GM19395 (cell line): ENCODE measurements at regions not wholly inside any gene's neighbourhood (a gene's known extent, or its start where the extent isn't known, plus 50 kb on each side); places are given as distances from the start of the nearest gene placed in this dataset.

Experiments used
- ATAC-seq: cut with Tn5 transposase; IDR thresholded peaks from one replicate; pipeline ENCODE4 v1.9.1; 2021; ENCODE audit warnings: mild to moderate bottlenecking, moderate library complexity; ENCODE audit not compliant: unreplicated experiment

DNA sequence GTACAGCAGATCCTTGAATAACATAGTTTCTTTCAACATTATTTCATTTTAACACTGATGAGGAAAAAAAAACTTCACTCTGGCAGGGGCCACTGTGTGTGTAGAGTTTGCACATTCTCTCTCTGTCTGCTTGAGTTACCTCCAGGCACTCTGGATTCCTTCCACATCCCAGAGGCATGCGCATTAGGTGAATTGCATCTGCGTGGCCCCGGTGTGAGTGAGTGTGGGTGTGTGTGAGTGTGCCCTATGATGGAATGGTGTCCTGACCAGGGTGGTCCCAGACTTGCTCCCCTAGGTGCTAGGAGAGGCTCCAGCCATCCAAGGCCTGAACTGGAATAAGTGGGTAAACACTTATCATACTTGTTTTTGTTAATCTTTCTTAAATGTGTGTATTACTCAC is 90.6 kb upstream of the LRIG3 start:
- ATAC-seq, result no peak

GRCh38 chr12:59010118-59010517 is 89.8 kb upstream of the LRIG3 start:
- no peak for ATAC-seq

DNA sequence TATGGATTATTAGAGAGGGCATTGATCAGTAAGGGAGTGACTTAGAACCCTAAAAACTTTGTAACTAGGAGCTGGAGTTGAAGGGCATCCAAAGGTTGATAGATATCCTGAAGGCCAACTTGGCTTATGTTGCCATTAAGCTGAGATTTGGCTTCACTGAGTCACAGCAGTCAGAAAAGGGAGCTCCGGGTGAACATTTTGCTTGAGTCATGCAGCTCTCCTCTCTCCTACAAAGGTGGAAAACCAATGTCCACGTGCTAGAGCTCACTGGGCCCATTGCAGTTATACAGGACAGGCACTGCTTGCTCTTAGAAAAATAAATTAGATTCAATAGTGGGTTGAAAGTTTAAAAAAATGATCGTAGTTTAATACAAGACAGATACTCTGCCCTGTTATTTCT is 87.3 kb upstream of the LRIG3 start:
- ATAC-seq, result no peak

GRCh38 chr12:59005193-59005955 is 85.1 kb upstream of the LRIG3 start:
- ATAC-seq, result no peak

DNA sequence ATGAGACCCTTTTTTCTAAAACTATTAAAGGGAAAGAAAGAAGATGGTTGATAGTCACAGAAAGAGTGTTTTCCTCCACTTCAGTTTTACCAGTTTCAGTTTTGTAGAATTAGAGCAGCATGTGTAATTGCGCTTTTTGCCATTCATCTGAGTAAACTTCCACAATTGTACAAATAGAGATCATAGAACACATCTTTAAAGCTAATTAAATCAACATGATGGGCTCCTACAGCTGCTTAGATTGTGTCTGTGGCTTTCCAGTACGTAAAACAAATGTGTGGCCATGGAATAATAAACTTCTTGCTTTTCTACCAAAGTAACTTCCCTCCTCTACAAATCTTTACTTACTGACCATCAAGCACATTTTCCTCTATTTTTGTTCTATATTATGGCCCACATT is 84.2 kb upstream of the LRIG3 start:
- no peak for ATAC-seq

GRCh38 chr12:58995666-58996363 is 75.5 kb upstream of the LRIG3 start:
- ATAC-seq, result no peak

DNA sequence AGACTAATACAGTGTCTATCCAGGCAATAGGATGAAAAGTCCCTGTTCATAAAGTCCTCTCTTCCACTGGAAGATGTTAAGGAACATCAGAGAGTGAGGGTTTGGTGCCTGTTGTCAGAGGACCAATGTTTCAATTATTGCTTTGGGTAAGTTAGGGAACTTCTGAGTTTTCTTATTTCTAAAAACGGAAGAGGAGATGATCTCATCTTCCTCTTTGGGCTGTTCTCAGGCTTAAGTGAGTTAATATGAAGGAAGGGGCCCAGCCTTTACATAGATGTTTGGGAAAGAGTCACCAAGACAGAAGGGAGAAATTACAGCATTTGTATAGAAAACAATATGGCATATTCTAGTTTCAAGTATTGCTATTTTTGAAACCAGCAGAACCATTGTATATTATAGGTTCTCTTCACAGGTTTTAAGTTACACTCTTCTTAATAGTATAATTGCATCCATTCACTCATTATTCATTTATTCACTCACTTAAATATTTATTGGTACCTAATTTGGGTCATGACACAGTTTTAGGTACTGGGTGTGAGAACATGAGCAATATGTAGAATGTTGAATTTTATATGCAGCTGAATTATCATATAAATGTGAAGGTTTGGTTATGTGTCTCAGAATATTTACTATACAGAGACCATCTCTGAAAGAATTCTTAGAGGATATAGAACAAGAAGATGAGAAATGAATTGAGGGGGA is 68.5 kb upstream of the LRIG3 start:
- ATAC-seq, result no peak

- ATAC-seq, result no peak
Measured at GRCh38 chr12:58981961-58982360, 61.7 kb upstream of the LRIG3 start.

- no peak for ATAC-seq
Measured at GRCh38 chr12:58980768-58981167, 60.5 kb upstream of the LRIG3 start.

GRCh38 chr12:58978717-58979116 is 58.4 kb upstream of the LRIG3 start:
- no peak for ATAC-seq

DNA sequence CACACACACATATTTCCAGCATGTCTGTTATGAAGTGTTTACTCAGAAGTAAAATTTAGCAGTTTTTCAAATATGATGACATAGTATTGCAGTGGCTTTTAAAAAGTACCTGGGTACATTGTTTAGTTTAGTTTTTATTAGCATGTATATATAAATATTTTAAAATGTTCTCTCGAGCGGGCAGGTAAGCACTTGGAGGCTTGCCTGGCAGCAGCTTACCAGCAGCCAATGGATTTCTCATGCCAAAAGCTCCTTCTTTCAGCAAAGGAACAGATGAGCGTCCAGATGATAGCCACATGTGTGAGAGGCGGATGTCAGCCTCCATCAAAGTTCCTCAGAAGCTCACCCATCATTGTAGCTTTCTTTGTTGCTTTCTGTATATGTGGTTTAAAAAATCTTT is 57.2 kb upstream of the LRIG3 start:
- no peak for ATAC-seq

DNA sequence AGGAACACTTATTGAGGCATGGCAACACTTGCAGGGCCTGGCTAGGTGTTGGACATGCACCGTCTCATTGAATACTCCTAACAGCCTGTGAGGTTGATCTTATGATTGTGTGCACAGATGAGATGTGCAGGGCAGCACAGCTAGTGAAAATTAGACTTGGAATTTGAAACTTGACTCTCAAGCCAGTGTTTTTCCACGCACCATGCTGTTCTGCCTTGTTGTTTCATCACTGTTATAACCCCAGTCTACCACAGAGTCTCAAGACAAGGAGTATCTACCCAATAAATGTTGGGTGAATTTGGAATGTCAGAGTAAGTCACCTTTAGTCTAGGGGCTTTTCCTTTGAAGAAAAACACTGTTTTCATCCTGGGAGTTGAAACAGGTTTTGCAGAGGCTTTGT is 55.8 kb upstream of the LRIG3 start:
- no peak for ATAC-seq
